K562 (cell line): ENCODE measurements at regions not wholly inside any gene's neighbourhood (a gene's known extent, or its start where the extent isn't known, plus 50 kb on each side); places are given as distances from the start of the nearest gene placed in this dataset.

Experiments
- EZH2 ChIP-seq: IDR thresholded peaks from 2 replicates; pipeline ENCODE4 v1.6.1; 2012; ENCODE audit warnings: low read depth, mild to moderate bottlenecking, inconsistent platforms, low read length, borderline replicate concordance
- HSF4 ChIP-seq: fragments of 250-450 bp; sonication (Bioruptor Pico); IDR thresholded peaks from 2 replicates; pipeline ENCODE4 v2.1.2; 2022; ENCODE audit warnings: mild to moderate bottlenecking, moderate library complexity, borderline replicate concordance
- JUND ChIP-seq, 2 experiments: IDR thresholded peaks; 2 replicates in 1 of 2; 3 replicates in 1 of 2; pipeline ENCODE4 v1.6.1; 2011; ENCODE audit warnings: borderline replicate concordance in 2 of 2, low read depth in 2 of 2, low read length in 2 of 2, improper control_type of control experiment in 1 of 2, missing biosample characterization in 1 of 2, missing genetic modification characterization in 1 of 2, missing genetic modification reagents in 1 of 2
- MXI1 ChIP-seq: IDR thresholded peaks from 2 replicates; pipeline ENCODE4 v1.6.1; 2011; ENCODE audit warnings: low read depth, mild to moderate bottlenecking, improper control_type of control experiment, low read length
- PCBP1 ChIP-seq: fragments of 200-400 bp; formaldehyde crosslinking; IDR thresholded peaks from 2 replicates; pipeline ENCODE4 v1.6.1; 2018; ENCODE audit warnings: mild to moderate bottlenecking, low read depth, low read length; ENCODE audit not compliant: poor library complexity, severe bottlenecking
- PCBP2 ChIP-seq: fragments of 200-400 bp; formaldehyde crosslinking; IDR thresholded peaks from 2 replicates; pipeline ENCODE4 v1.6.1; 2018; ENCODE audit warnings: low read length, low read depth, mild to moderate bottlenecking, moderate library complexity; ENCODE audit not compliant: poor library complexity, severe bottlenecking
- PHF20 ChIP-seq: fragments of 450-650 bp; IDR thresholded peaks from 2 replicates; pipeline ENCODE4 v1.6.1; 2018; ENCODE audit not compliant: partially characterized antibody
- POLR2AphosphoS5 ChIP-seq: IDR thresholded peaks from 2 replicates; pipeline ENCODE4 v1.6.1; 2011; ENCODE audit warnings: mild to moderate bottlenecking, low read depth, low read length, moderate library complexity; ENCODE audit not compliant: control insufficient read depth, insufficient read depth
- ZNF444 ChIP-seq: fragments of 250-450 bp; sonication (Bioruptor Pico); IDR thresholded peaks from 2 replicates; pipeline ENCODE4 v1.4.0; 2020; ENCODE audit warnings: mild to moderate bottlenecking, moderate library complexity
- TF ChIP-seq, protein P1 (sequence below), 3 experiments: IDR thresholded peaks in 2 of 3; conservative IDR thresholded peaks in 1 of 3; 2 replicates each; pipeline ENCODE4 v1.5.1; 2011 to 2012; ENCODE audit warnings: low read length in 3 of 3, mild to moderate bottlenecking in 3 of 3, control low read depth in 2 of 3, improper control_type of control experiment in 1 of 3, inconsistent platforms in 1 of 3, low read depth in 1 of 3, mixed read lengths in 1 of 3, moderate library complexity in 1 of 3; ENCODE audit not compliant: insufficient read depth in 2 of 3
- TF ChIP-seq, protein P2 (sequence below): IDR thresholded peaks from 2 replicates; pipeline ENCODE4 v1.6.1; 2011; ENCODE audit warnings: borderline replicate concordance, low read depth, mild to moderate bottlenecking, moderate library complexity, low read length; ENCODE audit not compliant: insufficient read depth, poor library complexity, severe bottlenecking

DNA sequence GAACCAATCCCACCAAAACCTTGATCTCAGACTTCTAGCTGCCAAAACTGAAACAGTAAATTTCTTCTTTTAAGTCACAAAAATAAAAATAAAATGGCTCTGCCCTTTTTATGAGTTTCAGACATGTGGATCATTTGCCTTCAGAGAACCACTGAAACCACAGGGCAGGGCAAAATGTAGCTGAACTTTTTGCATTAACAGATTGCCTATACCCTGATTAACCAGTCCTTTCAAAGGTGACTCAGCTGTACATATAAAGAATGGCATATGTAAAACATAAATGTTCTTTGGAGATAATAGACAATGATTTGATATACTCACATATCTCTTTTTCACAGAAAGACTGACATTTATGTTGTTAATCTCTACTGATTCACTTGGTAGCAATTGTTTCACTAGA is 187.1 kb upstream of the GRIN3A start:
- TF ChIP-seq, protein P1, sequence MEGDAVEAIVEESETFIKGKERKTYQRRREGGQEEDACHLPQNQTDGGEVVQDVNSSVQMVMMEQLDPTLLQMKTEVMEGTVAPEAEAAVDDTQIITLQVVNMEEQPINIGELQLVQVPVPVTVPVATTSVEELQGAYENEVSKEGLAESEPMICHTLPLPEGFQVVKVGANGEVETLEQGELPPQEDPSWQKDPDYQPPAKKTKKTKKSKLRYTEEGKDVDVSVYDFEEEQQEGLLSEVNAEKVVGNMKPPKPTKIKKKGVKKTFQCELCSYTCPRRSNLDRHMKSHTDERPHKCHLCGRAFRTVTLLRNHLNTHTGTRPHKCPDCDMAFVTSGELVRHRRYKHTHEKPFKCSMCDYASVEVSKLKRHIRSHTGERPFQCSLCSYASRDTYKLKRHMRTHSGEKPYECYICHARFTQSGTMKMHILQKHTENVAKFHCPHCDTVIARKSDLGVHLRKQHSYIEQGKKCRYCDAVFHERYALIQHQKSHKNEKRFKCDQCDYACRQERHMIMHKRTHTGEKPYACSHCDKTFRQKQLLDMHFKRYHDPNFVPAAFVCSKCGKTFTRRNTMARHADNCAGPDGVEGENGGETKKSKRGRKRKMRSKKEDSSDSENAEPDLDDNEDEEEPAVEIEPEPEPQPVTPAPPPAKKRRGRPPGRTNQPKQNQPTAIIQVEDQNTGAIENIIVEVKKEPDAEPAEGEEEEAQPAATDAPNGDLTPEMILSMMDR (IDR thresholded peaks at IDR 0.05 in 2 of 3, conservative IDR thresholded peaks at IDR 0.05 in 1 of 3; ENCODE audit: insufficient read depth in 2 of 3, low read depth in 1 of 3, low read length in 3 of 3), result no peak
- no peak for TF ChIP-seq EZH2
- TF ChIP-seq POLR2AphosphoS5, result no peak
- TF ChIP-seq PCBP1, result no peak
- TF ChIP-seq HSF4 (CRISPR knock-in tag), result no peak
- TF ChIP-seq PHF20, result no peak
- TF ChIP-seq MXI1, result no peak
- no peak for TF ChIP-seq PCBP2
- TF ChIP-seq JUND (IDR thresholded peaks at IDR 0.05; ENCODE audit: borderline replicate concordance, low read depth, low read length), result no peak
- TF ChIP-seq JUND (tag; IDR thresholded peaks at IDR 0.05; ENCODE audit: borderline replicate concordance, low read depth, low read length), result no peak
- TF ChIP-seq, protein P2, sequence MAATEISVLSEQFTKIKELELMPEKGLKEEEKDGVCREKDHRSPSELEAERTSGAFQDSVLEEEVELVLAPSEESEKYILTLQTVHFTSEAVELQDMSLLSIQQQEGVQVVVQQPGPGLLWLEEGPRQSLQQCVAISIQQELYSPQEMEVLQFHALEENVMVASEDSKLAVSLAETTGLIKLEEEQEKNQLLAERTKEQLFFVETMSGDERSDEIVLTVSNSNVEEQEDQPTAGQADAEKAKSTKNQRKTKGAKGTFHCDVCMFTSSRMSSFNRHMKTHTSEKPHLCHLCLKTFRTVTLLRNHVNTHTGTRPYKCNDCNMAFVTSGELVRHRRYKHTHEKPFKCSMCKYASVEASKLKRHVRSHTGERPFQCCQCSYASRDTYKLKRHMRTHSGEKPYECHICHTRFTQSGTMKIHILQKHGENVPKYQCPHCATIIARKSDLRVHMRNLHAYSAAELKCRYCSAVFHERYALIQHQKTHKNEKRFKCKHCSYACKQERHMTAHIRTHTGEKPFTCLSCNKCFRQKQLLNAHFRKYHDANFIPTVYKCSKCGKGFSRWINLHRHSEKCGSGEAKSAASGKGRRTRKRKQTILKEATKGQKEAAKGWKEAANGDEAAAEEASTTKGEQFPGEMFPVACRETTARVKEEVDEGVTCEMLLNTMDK, result no peak
- TF ChIP-seq ZNF444, result no peak
